WI38 (cell line): ENCODE measurements at regions not wholly inside any gene's neighbourhood (a gene's known extent, or its start where the extent isn't known, plus 50 kb on each side); places are given as distances from the start of the nearest gene placed in this dataset.

Experiments used
- H3K4me3 ChIP-seq: 2 replicates; pipeline ENCODE4 v1.5.1; 2011; ENCODE audit warnings: low read depth, mild to moderate bottlenecking, control low read depth, low read length
- TF ChIP-seq, protein P1 (sequence below): IDR thresholded peaks from 2 replicates; pipeline ENCODE4 v1.5.1; 2012; ENCODE audit warnings: low read depth, mild to moderate bottlenecking, control low read depth, low read length

GRCh38 chr6:21357262-21357661 is 236.3 kb upstream of the SOX4 start:
- TF ChIP-seq, protein P1, sequence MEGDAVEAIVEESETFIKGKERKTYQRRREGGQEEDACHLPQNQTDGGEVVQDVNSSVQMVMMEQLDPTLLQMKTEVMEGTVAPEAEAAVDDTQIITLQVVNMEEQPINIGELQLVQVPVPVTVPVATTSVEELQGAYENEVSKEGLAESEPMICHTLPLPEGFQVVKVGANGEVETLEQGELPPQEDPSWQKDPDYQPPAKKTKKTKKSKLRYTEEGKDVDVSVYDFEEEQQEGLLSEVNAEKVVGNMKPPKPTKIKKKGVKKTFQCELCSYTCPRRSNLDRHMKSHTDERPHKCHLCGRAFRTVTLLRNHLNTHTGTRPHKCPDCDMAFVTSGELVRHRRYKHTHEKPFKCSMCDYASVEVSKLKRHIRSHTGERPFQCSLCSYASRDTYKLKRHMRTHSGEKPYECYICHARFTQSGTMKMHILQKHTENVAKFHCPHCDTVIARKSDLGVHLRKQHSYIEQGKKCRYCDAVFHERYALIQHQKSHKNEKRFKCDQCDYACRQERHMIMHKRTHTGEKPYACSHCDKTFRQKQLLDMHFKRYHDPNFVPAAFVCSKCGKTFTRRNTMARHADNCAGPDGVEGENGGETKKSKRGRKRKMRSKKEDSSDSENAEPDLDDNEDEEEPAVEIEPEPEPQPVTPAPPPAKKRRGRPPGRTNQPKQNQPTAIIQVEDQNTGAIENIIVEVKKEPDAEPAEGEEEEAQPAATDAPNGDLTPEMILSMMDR, result no peak
- no peak overlapping the region for H3K4me3 ChIP-seq

DNA sequence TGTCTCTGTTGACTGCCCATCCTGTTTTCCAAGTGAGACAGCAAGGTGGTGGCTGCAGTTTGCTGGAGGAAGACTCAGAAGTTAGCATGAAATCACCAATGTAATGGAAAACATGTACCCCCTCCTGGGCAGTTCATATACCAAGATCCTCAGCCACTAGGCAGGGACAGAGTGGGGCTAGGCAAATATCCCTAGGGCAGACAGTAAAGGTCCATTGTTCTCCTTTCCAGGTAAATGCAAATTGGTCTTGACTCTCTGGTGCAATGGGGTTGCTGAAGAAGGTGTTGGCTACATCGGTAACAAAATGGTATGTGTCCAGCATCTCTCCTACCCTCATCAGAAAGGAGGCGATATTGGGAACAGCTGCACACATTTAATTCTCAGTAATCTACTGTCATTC is 233.6 kb upstream of the SOX4 start:
- TF ChIP-seq, protein P1, result no peak

DNA sequence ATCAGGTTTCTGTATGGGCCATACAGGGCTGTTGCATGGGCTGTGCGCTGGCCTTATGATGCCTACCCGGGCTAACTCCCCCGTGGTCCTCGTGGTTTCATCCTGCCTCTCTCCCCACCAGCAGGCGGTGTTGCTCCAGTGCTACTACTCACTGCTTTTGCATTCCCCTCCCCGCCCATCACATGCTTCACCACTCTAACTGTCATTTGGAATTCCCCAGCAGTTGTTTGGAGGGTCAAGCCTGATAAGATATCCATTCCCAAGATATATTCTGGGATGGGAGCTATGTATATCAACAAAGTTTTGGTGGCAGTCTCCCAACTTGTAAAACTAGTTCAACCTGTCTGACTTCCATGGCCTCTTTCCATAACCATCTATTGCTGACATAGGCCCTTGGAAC is 233.2 kb upstream of the SOX4 start:
- H3K4me3 ChIP-seq, result no peak overlapping the region

More for the DNA sequence above, 233.6 kb upstream of the SOX4 start:
- H3K4me3 ChIP-seq, result no peak overlapping the region

GRCh38 chr6:21367148-21367547 is 226.4 kb upstream of the SOX4 start:
- H3K4me3 ChIP-seq, result no peak overlapping the region
- TF ChIP-seq, protein P1, result no peak

More for the DNA sequence above, 233.2 kb upstream of the SOX4 start:
- TF ChIP-seq, protein P1, result no peak

- TF ChIP-seq, protein P1, result no peak
- no peak overlapping the region for H3K4me3 ChIP-seq
These were observed 225.8 kb upstream of the SOX4 start for GRCh38 chr6:21367649-21368154.

DNA sequence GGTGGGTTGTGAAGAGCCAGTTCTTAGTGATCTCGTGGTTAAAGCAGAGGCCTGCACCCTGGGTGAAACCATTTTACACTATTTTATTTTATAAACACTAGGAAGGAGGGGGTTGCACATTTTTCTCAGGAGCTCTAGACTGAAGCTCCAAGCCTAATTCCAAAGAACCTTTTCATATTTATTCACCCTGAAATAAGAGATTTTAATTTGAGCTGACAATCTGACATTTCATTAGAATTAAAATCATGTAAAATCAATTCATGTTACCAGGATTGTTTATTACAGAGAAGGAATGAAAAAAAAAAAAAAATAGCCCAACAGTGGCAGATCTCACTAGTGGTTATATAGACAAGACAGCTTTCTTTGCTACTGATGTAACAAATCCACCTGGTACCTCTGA is 222.5 kb upstream of the SOX4 start:
- TF ChIP-seq, protein P1, result no peak
- no peak overlapping the region for H3K4me3 ChIP-seq

GRCh38 chr6:21371676-21372171 is 221.8 kb upstream of the SOX4 start:
- TF ChIP-seq, protein P1, result no peak
- no peak overlapping the region for H3K4me3 ChIP-seq
